GM12872 (cell line): ENCODE measurements at regions not wholly inside any gene's neighbourhood (a gene's known extent, or its start where the extent isn't known, plus 50 kb on each side); places are given as distances from the start of the nearest gene placed in this dataset.

Source experiments
- TF ChIP-seq, protein P1 (sequence below): IDR thresholded peaks from 3 replicates; pipeline ENCODE4 v1.5.1; 2011; ENCODE audit warnings: low read depth, mild to moderate bottlenecking, low read length, moderate library complexity; ENCODE audit not compliant: insufficient read depth

GRCh38 chr11:80995523-80995922, 1554.7 kb upstream of the TENM4 start:
- TF ChIP-seq, protein P1, sequence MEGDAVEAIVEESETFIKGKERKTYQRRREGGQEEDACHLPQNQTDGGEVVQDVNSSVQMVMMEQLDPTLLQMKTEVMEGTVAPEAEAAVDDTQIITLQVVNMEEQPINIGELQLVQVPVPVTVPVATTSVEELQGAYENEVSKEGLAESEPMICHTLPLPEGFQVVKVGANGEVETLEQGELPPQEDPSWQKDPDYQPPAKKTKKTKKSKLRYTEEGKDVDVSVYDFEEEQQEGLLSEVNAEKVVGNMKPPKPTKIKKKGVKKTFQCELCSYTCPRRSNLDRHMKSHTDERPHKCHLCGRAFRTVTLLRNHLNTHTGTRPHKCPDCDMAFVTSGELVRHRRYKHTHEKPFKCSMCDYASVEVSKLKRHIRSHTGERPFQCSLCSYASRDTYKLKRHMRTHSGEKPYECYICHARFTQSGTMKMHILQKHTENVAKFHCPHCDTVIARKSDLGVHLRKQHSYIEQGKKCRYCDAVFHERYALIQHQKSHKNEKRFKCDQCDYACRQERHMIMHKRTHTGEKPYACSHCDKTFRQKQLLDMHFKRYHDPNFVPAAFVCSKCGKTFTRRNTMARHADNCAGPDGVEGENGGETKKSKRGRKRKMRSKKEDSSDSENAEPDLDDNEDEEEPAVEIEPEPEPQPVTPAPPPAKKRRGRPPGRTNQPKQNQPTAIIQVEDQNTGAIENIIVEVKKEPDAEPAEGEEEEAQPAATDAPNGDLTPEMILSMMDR = no peak

- TF ChIP-seq, protein P1 = no peak
Measured at GRCh38 chr11:80993536-80993935, 1552.7 kb upstream of the TENM4 start.

GRCh38 chr11:80990885-80991284, 1550.1 kb upstream of the TENM4 start:
- TF ChIP-seq, protein P1 = no peak

DNA sequence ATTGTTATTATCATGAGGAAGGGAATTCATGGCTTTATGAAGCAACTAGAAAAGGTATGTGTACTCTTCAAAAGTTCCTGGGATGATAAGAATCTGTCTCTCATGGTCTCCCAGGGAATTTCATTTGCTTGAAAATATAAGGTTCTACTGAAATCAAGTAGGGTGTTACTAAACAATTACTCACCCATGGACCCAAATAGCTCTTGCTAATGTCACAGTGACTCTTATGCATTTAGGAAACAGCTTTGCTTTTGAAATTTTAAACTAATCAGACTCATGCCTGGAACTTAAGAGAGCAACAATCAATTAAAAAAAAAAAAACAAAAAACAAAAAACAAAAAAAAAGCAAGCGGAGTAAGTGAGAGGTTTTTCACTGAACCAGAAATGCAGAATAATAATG, 1546.3 kb upstream of the TENM4 start:
- TF ChIP-seq, protein P1 = no peak

- TF ChIP-seq, protein P1 = no peak
Measured at GRCh38 chr11:80986421-80987074, 1545.7 kb upstream of the TENM4 start.

- TF ChIP-seq, protein P1 = no peak
Measured at GRCh38 chr11:80980227-80980626, 1539.4 kb upstream of the TENM4 start.

DNA sequence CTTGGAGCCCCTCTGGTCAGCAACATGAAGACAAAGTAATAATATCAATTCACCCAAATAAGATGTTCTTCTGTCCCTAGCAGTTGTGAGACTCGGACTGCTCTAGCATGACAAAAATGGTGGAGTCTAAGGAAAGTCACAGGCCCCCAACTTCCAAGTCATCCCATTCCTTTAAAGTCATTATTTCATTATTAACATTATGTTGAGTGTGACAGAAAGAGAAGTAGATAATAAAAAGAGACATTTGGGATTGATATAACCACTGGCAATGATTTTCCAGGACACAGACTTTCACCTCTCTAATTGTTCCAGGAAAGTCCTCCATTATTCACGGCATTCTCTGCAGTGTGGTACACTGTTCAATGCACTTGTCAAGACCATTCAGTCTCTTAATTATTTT, 1533.0 kb upstream of the TENM4 start:
- TF ChIP-seq, protein P1 = no peak
